ENCODE measurements at regions not wholly inside any gene's neighbourhood (a gene's known extent, or its start where the extent isn't known, plus 50 kb on each side); places are given as distances from the start of the nearest gene placed in this dataset.

- no peak for TF ChIP-seq GATA3 (IDR thresholded peaks at IDR 0.05; ENCODE audit: low read depth, low read length)
- no peak for TF ChIP-seq GATA2 (IDR thresholded peaks at IDR 0.05; ENCODE audit: low read depth, low read length)
These were observed 63.6 kb downstream of the PCDH7 start for GRCh38 chr4:30783751-30784150.

GRCh38 chr4:30789219-30789671 is 69.1 kb downstream of the PCDH7 start:
- TF ChIP-seq GATA3 (IDR thresholded peaks at IDR 0.05; ENCODE audit: low read depth, low read length) (no peak), GATA2 (IDR thresholded peaks at IDR 0.05; ENCODE audit: low read depth, low read length) (no peak)

GRCh38 chr4:30790123-30790522 is 70.0 kb downstream of the PCDH7 start:
- TF ChIP-seq GATA3 (IDR thresholded peaks at IDR 0.05; ENCODE audit: low read depth, low read length) (no peak), GATA2 (IDR thresholded peaks at IDR 0.05; ENCODE audit: low read depth, low read length) (no peak)

DNA sequence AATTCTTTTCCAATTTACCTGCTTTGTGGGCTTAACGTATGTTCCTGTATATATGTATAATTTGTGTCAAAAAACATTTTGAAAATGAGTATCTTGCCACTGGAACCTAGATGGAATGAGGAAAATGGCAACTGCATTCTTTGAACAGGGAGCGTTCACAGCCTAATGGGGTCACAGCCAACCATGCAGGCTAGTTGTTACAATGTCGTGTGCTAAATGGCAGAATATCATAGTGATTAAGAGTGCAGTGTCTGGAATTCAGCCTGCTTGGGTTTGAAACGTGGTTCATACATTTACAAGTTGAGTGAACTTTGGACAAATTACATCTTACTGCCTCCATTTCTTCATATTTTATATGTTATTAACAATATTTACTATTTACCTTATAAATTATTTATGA is 70.8 kb downstream of the PCDH7 start:
- TF ChIP-seq GATA3 (IDR thresholded peaks at IDR 0.05; ENCODE audit: low read depth, low read length): no peak
- no peak for TF ChIP-seq GATA2 (IDR thresholded peaks at IDR 0.05; ENCODE audit: low read depth, low read length)

- TF ChIP-seq GATA2 (IDR thresholded peaks at IDR 0.05; ENCODE audit: low read depth, low read length) (no peak), GATA3 (IDR thresholded peaks at IDR 0.05; ENCODE audit: low read depth, low read length) (no peak)
These were observed 72.4 kb downstream of the PCDH7 start for GRCh38 chr4:30792601-30793000.

DNA sequence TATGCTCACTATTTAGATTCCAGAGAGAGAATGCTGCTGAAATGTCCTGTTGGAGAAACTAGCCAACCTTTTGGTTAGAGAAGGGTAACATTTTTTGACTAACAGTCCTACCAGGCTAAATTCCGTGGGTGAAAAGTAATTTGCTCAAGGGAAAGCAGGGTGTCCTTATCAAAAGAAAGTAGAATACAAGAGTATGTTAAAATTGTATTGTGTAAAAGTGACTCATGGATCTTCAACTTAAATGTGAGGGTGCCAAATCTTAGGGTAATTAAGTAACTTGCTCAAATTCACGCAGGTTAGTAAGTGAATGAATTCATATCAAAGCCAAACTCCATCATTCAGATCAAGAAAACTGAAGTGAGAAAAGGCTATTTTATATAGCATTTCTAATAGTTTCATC is 81.7 kb downstream of the PCDH7 start:
- TF ChIP-seq GATA2 (IDR thresholded peaks at IDR 0.05; ENCODE audit: low read depth, low read length) (no peak), GATA3 (IDR thresholded peaks at IDR 0.05; ENCODE audit: low read depth, low read length) (no peak)

DNA sequence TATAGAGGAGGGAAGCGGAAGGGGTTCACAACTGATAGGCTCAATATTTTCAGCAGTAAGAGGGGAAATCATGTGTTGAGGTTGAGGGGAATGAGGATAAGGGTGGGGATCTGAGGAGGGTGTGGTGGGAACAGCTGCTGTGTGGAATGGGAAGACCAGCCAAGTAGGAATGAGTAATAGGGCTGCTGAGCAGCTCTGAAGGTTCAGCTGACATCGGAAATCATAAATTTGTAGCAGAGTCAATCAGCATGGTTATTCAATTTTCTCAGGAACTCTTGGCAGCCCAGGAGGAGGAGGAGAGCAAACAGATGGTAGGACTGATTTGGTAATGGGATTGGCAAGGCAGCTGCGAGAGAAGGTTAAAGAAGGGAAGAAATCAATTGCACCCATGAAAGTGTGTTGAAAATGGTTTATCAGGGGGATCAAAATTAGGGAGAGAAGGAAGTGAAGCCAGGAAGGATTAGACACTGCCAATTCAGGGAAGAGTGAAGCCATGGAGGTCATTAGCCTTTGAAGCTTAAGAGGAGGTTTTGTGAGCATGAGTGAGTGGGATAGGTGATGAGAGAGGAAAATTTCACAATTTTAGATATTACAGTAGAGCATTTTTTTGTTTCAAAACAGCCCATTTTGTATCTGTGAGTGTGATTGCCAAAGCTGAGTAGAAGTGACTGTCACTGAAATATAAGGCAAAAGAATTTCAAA is 82.6 kb downstream of the PCDH7 start:
- no peak for TF ChIP-seq GATA2 (IDR thresholded peaks at IDR 0.05; ENCODE audit: low read depth, low read length)
- no peak for TF ChIP-seq GATA3 (IDR thresholded peaks at IDR 0.05; ENCODE audit: low read depth, low read length)

- no peak for TF ChIP-seq GATA2 (IDR thresholded peaks at IDR 0.05; ENCODE audit: low read depth, low read length)
- no peak for TF ChIP-seq GATA3 (IDR thresholded peaks at IDR 0.05; ENCODE audit: low read depth, low read length)
These were observed 88.1 kb downstream of the PCDH7 start for GRCh38 chr4:30808276-30808675.

GRCh38 chr4:30811296-30811695 is 91.1 kb downstream of the PCDH7 start:
- TF ChIP-seq GATA3 (IDR thresholded peaks at IDR 0.05; ENCODE audit: low read depth, low read length) (no peak), GATA2 (IDR thresholded peaks at IDR 0.05; ENCODE audit: low read depth, low read length) (no peak)

DNA sequence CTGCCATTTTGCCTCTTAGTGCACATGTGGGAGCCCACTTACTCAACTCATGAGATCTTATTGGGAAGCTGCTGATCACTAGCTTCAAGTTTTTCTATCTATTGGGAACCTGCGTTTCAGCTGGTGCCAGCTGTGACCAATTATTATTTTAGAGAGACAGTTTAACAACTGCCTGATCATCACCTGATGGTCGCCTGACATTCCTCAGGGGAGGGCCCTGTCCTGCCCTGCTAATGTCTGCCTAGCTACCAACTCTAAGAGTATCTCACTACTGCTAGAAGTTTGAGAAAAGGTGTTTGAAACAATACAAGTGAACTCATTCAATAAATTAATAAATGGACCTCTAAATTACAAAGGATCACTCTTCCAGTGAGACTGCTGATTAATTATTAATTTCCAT is 95.5 kb downstream of the PCDH7 start:
- TF ChIP-seq GATA3 (IDR thresholded peaks at IDR 0.05; ENCODE audit: low read depth, low read length) (no peak), GATA2 (IDR thresholded peaks at IDR 0.05; ENCODE audit: low read depth, low read length) (no peak)

DNA sequence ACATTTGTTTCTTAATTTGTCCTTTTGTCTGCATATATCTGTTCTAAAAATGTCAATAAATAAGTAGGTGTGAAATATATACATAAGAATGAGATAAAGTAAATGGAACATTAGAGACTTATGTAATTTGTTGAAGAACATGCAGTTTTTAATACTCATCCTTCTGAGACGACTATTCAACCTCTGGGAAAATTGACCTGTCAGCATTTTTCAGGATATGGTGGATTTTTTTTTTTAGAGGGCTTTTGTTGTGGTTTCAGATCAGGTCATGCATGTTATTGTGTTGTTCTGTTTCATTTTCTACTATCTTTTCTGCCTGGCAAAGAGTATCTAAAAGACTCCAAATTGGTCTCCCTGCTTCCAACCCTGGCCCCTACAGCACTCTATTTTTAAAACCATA is 97.3 kb downstream of the PCDH7 start:
- no peak for TF ChIP-seq GATA2 (IDR thresholded peaks at IDR 0.05; ENCODE audit: low read depth, low read length)
- no peak for TF ChIP-seq GATA3 (IDR thresholded peaks at IDR 0.05; ENCODE audit: low read depth, low read length)

DNA sequence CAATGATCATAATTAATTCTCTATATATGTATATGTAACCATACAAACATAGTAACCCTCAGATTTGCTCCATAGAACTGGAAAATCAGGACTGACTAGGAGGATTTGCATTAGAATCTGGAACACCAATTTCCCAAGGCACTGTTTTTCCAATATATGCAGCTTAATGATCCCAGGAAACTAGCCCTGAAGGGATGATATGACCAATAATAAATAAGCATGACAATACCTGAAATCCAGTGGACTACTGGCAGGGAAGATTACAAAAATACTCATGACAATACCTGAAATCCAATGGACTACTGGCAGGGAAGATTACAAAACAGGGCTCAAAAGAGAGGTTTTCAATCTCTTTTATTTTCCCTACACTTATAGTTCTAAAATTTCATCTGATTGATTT is 98.4 kb downstream of the PCDH7 start:
- TF ChIP-seq GATA3 (IDR thresholded peaks at IDR 0.05; ENCODE audit: low read depth, low read length): no peak
- no peak for TF ChIP-seq GATA2 (IDR thresholded peaks at IDR 0.05; ENCODE audit: low read depth, low read length)

DNA sequence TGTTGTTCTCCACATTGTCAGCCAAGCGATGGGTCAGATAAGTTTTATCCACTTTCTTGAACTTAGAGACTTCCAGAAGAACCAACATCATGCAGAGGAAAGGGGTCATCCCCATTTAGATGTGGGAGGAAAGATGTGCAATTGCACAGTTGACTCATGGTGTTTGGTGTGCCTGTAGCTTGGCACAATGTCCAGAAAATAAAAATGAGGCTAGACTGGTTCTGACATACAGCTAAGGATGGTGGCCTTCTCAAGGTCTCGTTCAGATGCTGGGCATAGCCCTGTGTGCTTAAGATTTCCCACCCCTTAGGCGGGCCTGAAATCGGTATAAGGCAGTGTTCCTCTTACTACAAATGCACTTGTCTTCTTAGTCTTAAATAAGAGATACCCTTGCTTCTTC is 101.1 kb downstream of the PCDH7 start:
- no peak for TF ChIP-seq GATA2 (IDR thresholded peaks at IDR 0.05; ENCODE audit: low read depth, low read length)
- no peak for TF ChIP-seq GATA3 (IDR thresholded peaks at IDR 0.05; ENCODE audit: low read depth, low read length)

- TF ChIP-seq GATA3 (IDR thresholded peaks at IDR 0.05; ENCODE audit: low read depth, low read length) (no peak), GATA2 (IDR thresholded peaks at IDR 0.05; ENCODE audit: low read depth, low read length) (no peak)
These were observed 101.9 kb downstream of the PCDH7 start for GRCh38 chr4:30821859-30822612.

DNA sequence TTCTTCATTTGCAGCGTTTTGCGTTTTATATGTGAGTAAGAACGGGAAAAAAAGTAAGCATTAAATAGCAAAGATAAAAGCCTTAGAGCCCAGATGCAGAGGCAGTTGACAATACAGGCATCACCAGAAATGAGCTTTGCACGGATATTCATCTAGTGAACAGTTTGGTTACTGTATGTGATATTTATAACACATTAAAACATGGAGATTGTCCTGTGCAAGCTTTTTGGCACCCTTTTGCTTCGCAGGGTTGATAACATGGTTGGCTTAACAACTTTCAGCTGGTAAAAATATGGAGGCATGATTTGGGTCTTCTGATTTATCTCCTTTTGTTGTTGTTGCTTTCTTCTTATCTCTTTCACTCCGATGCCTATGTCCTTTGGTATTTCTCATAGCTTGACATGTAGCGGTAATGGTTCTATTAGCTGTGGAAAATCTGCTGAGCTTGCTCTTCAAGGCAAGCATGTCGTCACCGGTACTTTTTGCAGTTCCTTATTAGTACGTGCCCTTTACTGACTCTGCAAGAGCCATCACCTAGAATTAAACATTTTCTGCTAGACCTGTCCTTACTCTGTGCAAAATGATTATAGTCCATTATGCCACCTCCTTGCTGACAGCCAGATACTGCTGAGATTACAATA is 102.9 kb downstream of the PCDH7 start:
- TF ChIP-seq GATA3 (IDR thresholded peaks at IDR 0.05; ENCODE audit: low read depth, low read length) (no peak), GATA2 (IDR thresholded peaks at IDR 0.05; ENCODE audit: low read depth, low read length) (no peak)

Measured in SH-SY5Y (cell line).